ENCODE measurements at regions not wholly inside any gene's neighbourhood (a gene's known extent, or its start where the extent isn't known, plus 50 kb on each side); places are given as distances from the start of the nearest gene placed in this dataset.
"Not testable (repeated sequence)": the region's sequence is repeated elsewhere in the genome, so short reads cannot be mapped to it uniquely, and the experiment has no call there.

- no peak for DNase-seq (ENCODE audit: low spot score)
These were observed 183.8 kb upstream of the PDE4D start for GRCh38 chr5:60077292-60077691.

DNA sequence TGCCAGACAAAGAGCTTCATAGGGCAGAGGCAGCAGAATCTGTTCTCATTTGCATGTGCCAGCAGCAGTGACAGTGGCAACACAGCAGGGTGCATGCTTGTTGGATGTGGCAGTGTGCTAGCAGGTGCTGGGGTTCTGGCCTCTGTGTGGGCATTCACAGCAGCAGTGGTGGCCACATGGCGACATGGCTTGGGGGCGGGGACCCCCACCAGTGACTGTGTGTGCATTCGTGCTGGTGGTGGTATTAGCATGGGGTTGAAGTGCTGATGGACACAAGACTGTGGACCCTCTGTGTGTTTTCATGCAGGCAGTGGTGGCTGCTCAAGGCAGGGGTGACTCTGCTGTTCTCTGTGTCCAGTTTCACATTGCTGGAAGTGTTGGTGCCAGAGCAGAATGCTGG lies 183.2 kb upstream of the PDE4D start:
- no peak for DNase-seq (ENCODE audit: low spot score)

GRCh38 chr5:60066502-60066901 lies 173.0 kb upstream of the PDE4D start:
- DNase-seq (ENCODE audit: low spot score), result no peak

- no peak for DNase-seq (ENCODE audit: low spot score)
These were observed 166.9 kb upstream of the PDE4D start for GRCh38 chr5:60060389-60060788.

GRCh38 chr5:60056191-60056590 lies 162.7 kb upstream of the PDE4D start:
- no peak for DNase-seq (ENCODE audit: low spot score)

- no peak for DNase-seq (ENCODE audit: low spot score)
These were observed 161.6 kb upstream of the PDE4D start for GRCh38 chr5:60055168-60055567.

GRCh38 chr5:60041996-60042664 lies 148.6 kb upstream of the PDE4D start:
- DNase-seq (ENCODE audit: low spot score), result not testable (repeated sequence)

GRCh38 chr5:60041508-60041907 lies 148.0 kb upstream of the PDE4D start:
- not testable (repeated sequence) for DNase-seq (ENCODE audit: low spot score)

- no peak for DNase-seq (ENCODE audit: low spot score)
These were observed 142.8 kb upstream of the PDE4D start for GRCh38 chr5:60036192-60036938.

DNA sequence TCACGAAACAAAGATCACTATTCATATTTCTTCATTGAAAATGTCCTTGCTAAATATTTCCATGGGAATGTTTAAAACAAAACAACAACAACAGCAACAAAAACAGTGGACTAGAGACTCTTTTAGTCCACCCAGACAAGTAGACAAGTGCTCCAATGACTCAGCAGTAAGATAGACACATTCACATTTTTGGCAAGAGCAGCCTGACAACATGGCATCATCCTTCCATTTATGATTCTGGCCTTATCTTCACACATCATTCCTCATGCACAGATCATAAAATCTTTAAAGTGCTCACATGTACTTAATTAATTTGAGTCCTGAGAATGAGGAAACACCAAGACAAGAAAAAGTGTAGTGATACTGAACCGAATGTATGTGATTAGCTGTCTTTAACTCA lies 132.6 kb upstream of the PDE4D start:
- DNase-seq (ENCODE audit: low spot score), result no peak

GRCh38 chr5:60024104-60024503 lies 130.6 kb upstream of the PDE4D start:
- no peak for DNase-seq (ENCODE audit: low spot score)

DNA sequence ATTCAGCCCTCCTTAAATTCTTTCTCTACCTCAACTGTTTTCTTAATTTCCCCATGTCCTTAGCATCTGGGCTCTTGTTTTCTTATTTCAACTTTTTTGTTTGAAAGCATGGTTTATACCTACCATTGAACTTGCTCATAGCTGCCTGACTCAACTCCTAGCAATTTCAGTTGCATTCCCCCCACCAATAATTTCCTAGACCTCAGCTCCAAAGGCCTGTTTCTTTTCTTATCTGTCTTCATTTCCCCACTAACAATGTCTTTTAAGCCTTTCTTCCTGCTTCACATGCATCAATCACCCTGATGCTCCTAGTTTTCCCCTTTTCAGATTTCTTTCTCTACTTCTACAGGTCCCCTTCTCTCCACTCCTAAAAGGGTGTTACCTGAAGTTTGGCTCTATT lies 129.7 kb upstream of the PDE4D start:
- DNase-seq (ENCODE audit: low spot score), result no peak

DNA sequence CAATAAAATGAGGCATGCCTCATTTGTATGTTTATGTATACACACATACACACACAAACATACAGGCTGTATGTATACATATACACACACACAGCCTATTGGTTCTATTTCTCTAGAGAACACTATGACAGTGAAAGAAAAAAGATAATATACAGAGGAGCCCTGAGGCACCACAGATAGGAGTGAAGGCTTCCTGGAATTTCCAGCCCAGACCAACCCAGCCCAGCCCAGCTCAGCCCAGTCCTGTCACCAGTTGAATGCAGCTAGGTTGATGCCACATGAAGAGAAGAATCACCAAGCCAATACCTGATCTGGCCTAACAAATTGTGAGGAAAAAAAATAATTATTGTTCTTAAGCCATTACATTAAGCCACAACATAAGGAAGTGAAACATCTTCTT lies 126.9 kb upstream of the PDE4D start:
- no peak for DNase-seq (ENCODE audit: low spot score)

GRCh38 chr5:60018960-60019359 lies 125.4 kb upstream of the PDE4D start:
- not testable (repeated sequence) for DNase-seq (ENCODE audit: low spot score)

DNA sequence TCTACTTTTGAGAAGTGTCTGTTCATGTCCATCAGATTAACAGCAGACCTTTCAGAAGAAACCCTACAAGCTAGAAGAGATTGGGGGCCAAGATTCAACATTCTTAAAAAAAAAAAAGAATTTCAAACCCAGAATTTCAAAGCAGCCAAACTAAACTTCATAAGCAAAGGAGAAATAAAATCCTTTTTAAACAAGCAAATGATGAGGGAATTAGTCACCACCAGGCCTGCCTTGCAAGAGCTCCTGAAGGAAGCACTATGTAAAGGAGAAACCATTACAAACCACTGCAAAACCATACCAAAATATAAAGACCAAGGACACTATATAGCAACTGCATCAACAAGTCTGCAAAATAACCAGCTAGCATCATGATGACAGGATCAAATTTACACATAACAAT lies 124.6 kb upstream of the PDE4D start:
- DNase-seq (ENCODE audit: low spot score), result no peak

GRCh38 chr5:60014331-60014730 lies 120.8 kb upstream of the PDE4D start:
- no peak for DNase-seq (ENCODE audit: low spot score)

- no peak for DNase-seq (ENCODE audit: low spot score)
These were observed 117.3 kb upstream of the PDE4D start for GRCh38 chr5:60010853-60011252.

DNA sequence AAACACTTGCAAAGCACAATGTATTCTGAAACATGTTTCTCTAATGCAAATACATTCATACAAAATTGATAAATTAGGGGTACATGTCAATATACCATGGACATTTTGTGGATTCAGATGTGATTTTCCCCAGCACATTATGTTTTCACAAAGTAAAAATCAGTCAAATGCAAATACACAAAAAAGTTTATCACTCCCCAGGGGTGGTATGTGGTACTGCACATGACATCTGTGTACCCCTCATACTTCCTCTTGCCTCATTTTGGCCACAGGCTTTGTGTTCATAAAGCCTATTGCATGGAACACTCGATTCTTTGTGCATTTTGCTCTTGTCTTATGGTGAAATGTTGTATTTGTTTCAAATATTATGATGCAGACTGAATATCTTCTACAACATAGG lies 116.8 kb upstream of the PDE4D start:
- no peak for DNase-seq (ENCODE audit: low spot score)

- no peak for DNase-seq (ENCODE audit: low spot score)
These were observed 114.2 kb upstream of the PDE4D start for GRCh38 chr5:60007729-60008128.

GRCh38 chr5:59999056-59999455 lies 105.5 kb upstream of the PDE4D start:
- no peak for DNase-seq (ENCODE audit: low spot score)

- no peak for DNase-seq (ENCODE audit: low spot score)
These were observed 98.7 kb upstream of the PDE4D start for GRCh38 chr5:59992206-59992605.

GRCh38 chr5:59988396-59988795 lies 94.9 kb upstream of the PDE4D start:
- DNase-seq (ENCODE audit: low spot score), result no peak

DNA sequence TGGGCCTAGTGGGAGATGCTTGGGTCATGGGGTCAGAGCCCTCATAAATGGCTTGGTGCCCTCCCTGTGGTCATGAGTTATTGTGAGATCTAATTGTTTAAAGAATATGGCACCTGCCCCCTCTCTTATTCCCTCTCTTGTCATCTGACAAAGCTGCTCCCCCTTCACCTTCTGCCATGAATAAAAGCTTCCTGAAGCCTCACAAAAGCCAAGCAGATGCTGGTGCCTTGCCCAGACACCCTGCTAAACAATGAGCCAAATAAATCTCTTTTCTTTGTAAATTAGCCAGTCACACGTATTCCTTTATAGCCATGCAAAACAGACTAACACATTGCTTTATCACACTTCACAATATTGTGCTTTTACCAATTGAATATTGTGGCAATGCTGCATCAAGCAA lies 82.8 kb upstream of the PDE4D start:
- DNase-seq (ENCODE audit: low spot score), result no peak

GRCh38 chr5:59972043-59972442 lies 78.5 kb upstream of the PDE4D start:
- DNase-seq (ENCODE audit: low spot score), result no peak

Measured in ureter (tissue), 1 donor.